ENCODE measurements at regions not wholly inside any gene's neighbourhood (a gene's known extent, or its start where the extent isn't known, plus 50 kb on each side); places are given as distances from the start of the nearest gene placed in this dataset.

- DNase-seq (ENCODE audit: low read depth): no peak
Measured at GRCh38 chr14:53215101-53215500, 62.0 kb upstream of the DDHD1 start.

DNA sequence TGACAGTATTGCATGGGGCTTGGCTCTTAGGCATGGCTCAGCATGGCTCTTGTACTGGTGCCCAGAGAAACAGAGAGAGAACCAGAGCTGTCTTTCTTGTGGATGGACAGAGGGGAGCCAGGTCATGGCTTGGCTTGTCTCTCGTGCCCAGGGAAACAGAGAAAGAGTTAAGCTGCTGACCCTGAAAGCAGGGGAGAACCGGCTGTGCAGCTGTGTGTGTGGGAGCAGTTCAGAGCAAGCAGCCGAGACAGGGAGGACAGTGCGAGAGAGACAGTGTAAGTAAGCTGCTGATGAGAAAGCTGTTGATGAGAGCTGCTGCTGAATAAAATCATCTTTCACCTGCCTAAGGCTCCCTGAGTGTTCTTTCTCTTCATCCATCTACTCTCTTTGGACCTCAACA, 61.3 kb upstream of the DDHD1 start:
- no peak for DNase-seq (ENCODE audit: low read depth)

DNA sequence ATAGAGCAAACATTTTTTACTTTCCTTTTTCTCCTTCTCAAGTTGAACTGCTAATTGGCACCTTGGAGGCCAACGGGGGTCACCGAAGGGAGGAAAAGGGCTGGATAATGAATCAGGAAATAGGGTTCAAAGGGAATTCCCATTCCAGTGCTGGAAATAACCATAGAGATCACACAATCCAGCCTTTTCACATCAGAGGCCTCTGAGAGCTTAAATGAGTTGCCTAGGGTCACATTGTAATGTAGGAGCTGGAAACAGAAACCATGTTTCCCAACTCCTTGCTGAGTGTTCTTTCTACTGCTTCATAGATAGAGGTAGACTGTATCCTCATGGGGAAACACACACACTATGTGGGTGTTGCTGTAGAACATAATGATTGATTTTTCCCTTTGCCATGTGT, 60.6 kb upstream of the DDHD1 start:
- DNase-seq (ENCODE audit: low read depth): no peak

GRCh38 chr14:53209370-53209769, 56.2 kb upstream of the DDHD1 start:
- DNase-seq (ENCODE audit: low read depth): no peak

Data from stimulated activated CD8-positive, alpha-beta memory T cell treated with anti-CD3 and anti-CD28 coated beads, Interleukin-7, amount 100 ng/mL, for 24 hours (primary cell).